ENCODE measurements at regions not wholly inside any gene's neighbourhood (a gene's known extent, or its start where the extent isn't known, plus 50 kb on each side); places are given as distances from the start of the nearest gene placed in this dataset.
"Not testable (repeated sequence)": the region's sequence is repeated elsewhere in the genome, so short reads cannot be mapped to it uniquely, and the experiment has no call there.

DNA sequence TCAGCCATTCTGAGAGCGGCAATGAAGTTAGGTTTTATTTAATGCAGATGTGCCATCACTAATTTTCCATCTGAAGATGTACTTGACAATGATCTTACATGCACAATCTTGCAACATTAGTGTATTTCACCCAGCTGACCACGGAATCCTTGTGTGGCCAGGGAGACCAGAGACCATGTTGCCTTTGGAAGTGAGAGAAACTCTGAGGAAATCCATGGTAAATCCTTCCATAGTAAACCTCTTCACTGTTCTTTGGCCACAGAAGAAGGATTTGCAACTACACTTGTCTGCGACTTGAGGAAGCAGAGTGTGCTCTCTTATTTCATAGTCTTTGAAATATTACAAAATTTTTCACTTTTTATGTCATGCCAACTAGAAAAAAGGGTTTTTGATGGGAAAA lies 128.4 kb upstream of the IGSF10 start:
- peaks cover 43% of the 10 kb centered on the region for H3K4me1 ChIP-seq (ENCODE audit: low read depth, poor library complexity, severe bottlenecking)
- no peak overlapping the region for H3K27ac ChIP-seq
- no peak overlapping the region for H3K9ac ChIP-seq
- H3K79me2 ChIP-seq (ENCODE audit: insufficient read depth, low read depth): no peaks in the 10 kb centered on the region
- no peak overlapping the region for H2AFZ ChIP-seq (ENCODE audit: low read depth)
- TF ChIP-seq, protein P1, sequence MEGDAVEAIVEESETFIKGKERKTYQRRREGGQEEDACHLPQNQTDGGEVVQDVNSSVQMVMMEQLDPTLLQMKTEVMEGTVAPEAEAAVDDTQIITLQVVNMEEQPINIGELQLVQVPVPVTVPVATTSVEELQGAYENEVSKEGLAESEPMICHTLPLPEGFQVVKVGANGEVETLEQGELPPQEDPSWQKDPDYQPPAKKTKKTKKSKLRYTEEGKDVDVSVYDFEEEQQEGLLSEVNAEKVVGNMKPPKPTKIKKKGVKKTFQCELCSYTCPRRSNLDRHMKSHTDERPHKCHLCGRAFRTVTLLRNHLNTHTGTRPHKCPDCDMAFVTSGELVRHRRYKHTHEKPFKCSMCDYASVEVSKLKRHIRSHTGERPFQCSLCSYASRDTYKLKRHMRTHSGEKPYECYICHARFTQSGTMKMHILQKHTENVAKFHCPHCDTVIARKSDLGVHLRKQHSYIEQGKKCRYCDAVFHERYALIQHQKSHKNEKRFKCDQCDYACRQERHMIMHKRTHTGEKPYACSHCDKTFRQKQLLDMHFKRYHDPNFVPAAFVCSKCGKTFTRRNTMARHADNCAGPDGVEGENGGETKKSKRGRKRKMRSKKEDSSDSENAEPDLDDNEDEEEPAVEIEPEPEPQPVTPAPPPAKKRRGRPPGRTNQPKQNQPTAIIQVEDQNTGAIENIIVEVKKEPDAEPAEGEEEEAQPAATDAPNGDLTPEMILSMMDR (conservative IDR thresholded peaks at IDR 0.05; ENCODE audit: low read depth, low read length): no peak
- H3K27me3 ChIP-seq (ENCODE audit: insufficient read depth, low read depth): no peaks in the 10 kb centered on the region
- no peak overlapping the region for H3K4me2 ChIP-seq
- H3K4me3 ChIP-seq (IDR thresholded peaks at IDR 0.05; ENCODE audit: insufficient read depth, low read depth, low read length): no peak overlapping the region
- H3K36me3 ChIP-seq (ENCODE audit: insufficient read depth): no peaks in the 10 kb centered on the region
- no peaks in the 10 kb centered on the region for H4K20me1 ChIP-seq (ENCODE audit: insufficient read depth)

DNA sequence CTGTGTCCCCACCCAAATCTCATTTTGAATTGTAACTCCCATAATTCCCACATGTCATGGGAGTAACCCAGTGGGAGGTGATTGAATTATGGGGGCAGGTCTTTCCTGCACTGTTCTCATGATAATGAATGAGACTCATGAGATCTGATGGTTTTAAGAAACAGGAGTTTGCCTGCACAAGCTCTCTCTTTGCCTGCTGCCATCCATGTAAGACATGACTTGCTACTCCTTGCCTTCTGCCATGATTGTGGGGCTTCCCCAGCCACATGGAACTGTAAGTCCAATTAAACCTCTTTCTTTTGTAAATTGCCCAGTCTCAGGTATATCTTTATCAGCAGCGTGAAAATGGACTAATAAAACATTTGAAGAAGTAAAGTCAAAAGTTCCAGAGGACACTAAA lies 126.8 kb upstream of the IGSF10 start:
- not testable (repeated sequence) for H3K4me2 ChIP-seq
- H3K4me1 ChIP-seq (ENCODE audit: low read depth, poor library complexity, severe bottlenecking): peaks cover 43% of the 10 kb centered on the region

DNA sequence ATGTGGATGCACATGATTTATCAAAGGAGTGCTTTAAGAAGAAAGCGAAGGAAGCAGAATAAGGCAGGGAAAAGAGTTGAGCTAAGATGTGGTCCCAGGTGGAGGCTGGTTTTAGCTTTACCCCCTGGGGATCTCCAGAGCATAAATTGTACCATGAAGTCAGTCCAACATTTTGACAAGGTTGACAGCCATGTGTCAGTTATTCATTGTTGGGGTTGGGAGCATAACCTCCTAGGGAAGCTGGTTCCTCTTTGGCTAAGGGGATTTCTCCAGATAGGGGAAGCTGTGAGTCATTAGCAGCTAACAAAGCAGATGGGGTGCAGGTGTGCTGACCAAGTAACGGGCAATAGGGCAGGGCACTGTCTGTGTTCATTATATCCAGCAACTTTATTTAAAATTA lies 123.7 kb upstream of the IGSF10 start:
- H3K27me3 ChIP-seq (ENCODE audit: insufficient read depth, low read depth): no peaks in the 10 kb centered on the region
- H3K4me1 ChIP-seq (ENCODE audit: low read depth, poor library complexity, severe bottlenecking): peaks cover 56% of the 10 kb centered on the region
- H3K36me3 ChIP-seq (ENCODE audit: insufficient read depth): no peaks in the 10 kb centered on the region
- no peak overlapping the region for H2AFZ ChIP-seq (ENCODE audit: low read depth)
- no peaks in the 10 kb centered on the region for H3K79me2 ChIP-seq (ENCODE audit: insufficient read depth, low read depth)
- TF ChIP-seq, protein P1 (conservative IDR thresholded peaks at IDR 0.05; ENCODE audit: low read depth, low read length): no peak
- no peak overlapping the region for H3K4me3 ChIP-seq (IDR thresholded peaks at IDR 0.05; ENCODE audit: insufficient read depth, low read depth, low read length)
- H4K20me1 ChIP-seq (ENCODE audit: insufficient read depth): no peaks in the 10 kb centered on the region
- no peak overlapping the region for H3K9ac ChIP-seq
- H3K27ac ChIP-seq: no peak overlapping the region
- peak overlapping the region; percentile 33 for H3K4me2 ChIP-seq

More for the DNA sequence above, 126.8 kb upstream of the IGSF10 start:
- not testable (repeated sequence) for H3K9ac ChIP-seq; H3K27ac ChIP-seq; H4K20me1 ChIP-seq (ENCODE audit: insufficient read depth); H2AFZ ChIP-seq (ENCODE audit: low read depth); H3K36me3 ChIP-seq (ENCODE audit: insufficient read depth); H3K4me3 ChIP-seq (IDR thresholded peaks at IDR 0.05; ENCODE audit: insufficient read depth, low read depth, low read length); H3K27me3 ChIP-seq (ENCODE audit: insufficient read depth, low read depth); H3K79me2 ChIP-seq (ENCODE audit: insufficient read depth, low read depth)

DNA sequence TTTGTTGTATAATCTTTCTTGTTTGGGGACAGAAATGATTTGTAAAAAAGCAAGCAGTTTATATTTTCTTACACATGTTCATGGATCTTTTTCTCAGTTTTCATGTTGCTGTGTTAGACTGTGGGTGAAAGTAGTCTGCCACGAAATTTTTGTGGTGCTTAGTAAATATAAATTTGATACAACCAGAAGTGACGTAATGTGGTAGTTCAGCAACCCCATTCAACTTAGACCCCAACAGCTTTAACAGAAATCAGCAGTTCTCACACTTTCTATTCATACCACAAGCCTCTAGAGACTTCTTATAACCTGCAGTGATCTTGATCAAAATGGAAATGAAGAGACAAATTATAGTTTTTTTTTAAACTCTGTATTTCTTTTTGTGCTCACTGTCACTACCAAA lies 120.2 kb upstream of the IGSF10 start:
- no peak overlapping the region for H2AFZ ChIP-seq (ENCODE audit: low read depth)
- H3K27me3 ChIP-seq (ENCODE audit: insufficient read depth, low read depth): no peaks in the 10 kb centered on the region
- peak overlapping the region; percentile 64 for H3K4me2 ChIP-seq
- peak overlapping the region; percentile 63 for H3K4me3 ChIP-seq (IDR thresholded peaks at IDR 0.05; ENCODE audit: insufficient read depth, low read depth, low read length)
- H3K4me1 ChIP-seq (ENCODE audit: low read depth, poor library complexity, severe bottlenecking): peaks cover 56% of the 10 kb centered on the region
- H3K27ac ChIP-seq: peak overlapping the region; percentile 34; the same call in 1 of the 2 replicates
- no peaks in the 10 kb centered on the region for H4K20me1 ChIP-seq (ENCODE audit: insufficient read depth)
- H3K36me3 ChIP-seq (ENCODE audit: insufficient read depth): no peaks in the 10 kb centered on the region
- TF ChIP-seq, protein P1 (conservative IDR thresholded peaks at IDR 0.05; ENCODE audit: low read depth, low read length): no peak
- no peaks in the 10 kb centered on the region for H3K79me2 ChIP-seq (ENCODE audit: insufficient read depth, low read depth)
- H3K9ac ChIP-seq: no peak overlapping the region; the same call in 1 of the 2 replicates

DNA sequence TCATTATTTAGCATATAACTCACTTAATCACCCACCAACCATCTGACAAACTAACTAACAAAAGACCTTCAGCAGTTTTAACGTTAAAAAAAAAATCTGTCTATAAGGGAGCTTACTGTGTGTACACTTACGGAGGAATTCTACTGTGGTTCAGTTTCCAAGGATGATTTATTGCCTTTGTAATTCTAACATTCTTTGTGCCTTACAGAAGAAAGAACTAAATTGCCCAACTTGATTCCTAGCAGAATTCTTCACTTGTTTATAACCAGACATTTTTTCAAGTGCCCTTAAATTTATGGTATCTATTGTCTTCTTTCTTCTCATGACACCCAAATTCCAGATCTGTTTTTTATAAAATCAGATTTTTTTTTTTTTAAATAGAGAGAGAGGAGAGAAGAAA lies 119.7 kb upstream of the IGSF10 start:
- peak overlapping the region; percentile 64 for H3K4me2 ChIP-seq
- no peaks in the 10 kb centered on the region for H4K20me1 ChIP-seq (ENCODE audit: insufficient read depth)
- H3K36me3 ChIP-seq (ENCODE audit: insufficient read depth): no peaks in the 10 kb centered on the region
- H2AFZ ChIP-seq (ENCODE audit: low read depth): no peak overlapping the region
- TF ChIP-seq, protein P1 (conservative IDR thresholded peaks at IDR 0.05; ENCODE audit: low read depth, low read length): no peak
- H3K4me3 ChIP-seq (IDR thresholded peaks at IDR 0.05; ENCODE audit: insufficient read depth, low read depth, low read length): peak overlapping the region; percentile 63
- H3K9ac ChIP-seq: no peak overlapping the region; the same call in 1 of the 2 replicates
- H3K79me2 ChIP-seq (ENCODE audit: insufficient read depth, low read depth): no peaks in the 10 kb centered on the region
- no peaks in the 10 kb centered on the region for H3K27me3 ChIP-seq (ENCODE audit: insufficient read depth, low read depth)
- peaks cover 53% of the 10 kb centered on the region for H3K4me1 ChIP-seq (ENCODE audit: low read depth, poor library complexity, severe bottlenecking)
- peak overlapping the region; percentile 34; the same call in 1 of the 2 replicates for H3K27ac ChIP-seq

Measured in KMS-11 (cell line).